Brain microvascular endothelial cell (primary cell): ENCODE measurements at regions not wholly inside any gene's neighbourhood (a gene's known extent, or its start where the extent isn't known, plus 50 kb on each side); places are given as distances from the start of the nearest gene placed in this dataset.

Source experiments
- DNase-seq: peaks from one replicate; pipeline ENCODE4 v3.0.0-alpha.2; 2020
- H3K27ac ChIP-seq: fragments of 250-450 bp; sonication (Bioruptor Pico); 2 replicates; pipeline ENCODE4 v1.5.1; 2020; ENCODE audit warnings: mild to moderate bottlenecking, moderate library complexity
- H3K27me3 ChIP-seq: fragments of 250-450 bp; sonication (Bioruptor Pico); replicated peaks from 2 replicates; pipeline ENCODE4 v1.5.1; 2020; ENCODE audit warnings: mild to moderate bottlenecking
- H3K36me3 ChIP-seq: fragments of 250-450 bp; sonication (Bioruptor Pico); replicated peaks from 2 replicates; pipeline ENCODE4 v1.5.1; 2020; ENCODE audit warnings: mild to moderate bottlenecking
- H3K4me3 ChIP-seq: 2 replicates; pipeline ENCODE4 v1.5.1; 2011; ENCODE audit warnings: low read depth, mild to moderate bottlenecking, control low read depth, low read length, moderate library complexity
- CTCF ChIP-seq: IDR thresholded peaks from 2 replicates; pipeline ENCODE4 v1.5.1; 2011; ENCODE audit warnings: low read depth, mild to moderate bottlenecking, moderate library complexity, low read length, control low read depth, inconsistent platforms; ENCODE audit errors: missing control alignments
- in situ Hi-C: cut with HindIII; loops from 2 replicates; pipeline ENCODE4 v1.10.0; 2017; ENCODE audit warnings: low sequenced_read_pairs, low pct_ligation_motif_present

- no peaks in the 10 kb centered on the region for H3K36me3 ChIP-seq
- H3K27ac ChIP-seq: no peak overlapping the region
- TF ChIP-seq CTCF: no peak
- DNase-seq: no peak
- no peak overlapping the region for H3K4me3 ChIP-seq
- in situ Hi-C loops: no loop called here
- H3K27me3 ChIP-seq: no peaks in the 10 kb centered on the region
Observed at GRCh38 chr4:26120098-26120825, 200.6 kb upstream of the RBPJ start.

- Histone ChIP-seq H3K27ac (no peak overlapping the region), H3K27me3 (no peaks in the 10 kb centered on the region), H3K36me3 (no peaks in the 10 kb centered on the region), H3K4me3 (no peak overlapping the region)
- TF ChIP-seq CTCF: no peak
- in situ Hi-C loops: no loop called here
- no peak for DNase-seq
Observed at GRCh38 chr4:26122690-26123089, 198.1 kb upstream of the RBPJ start.

- no peak for TF ChIP-seq CTCF
- Histone ChIP-seq H3K27me3 (no peaks in the 10 kb centered on the region), H3K4me3 (no peak overlapping the region), H3K36me3 (no peaks in the 10 kb centered on the region), H3K27ac (no peak overlapping the region)
- in situ Hi-C loops: no loop called here
- DNase-seq: no peak
Observed at GRCh38 chr4:26124753-26125321, 196.0 kb upstream of the RBPJ start.

GRCh38 chr4:26126143-26126718 lies 194.6 kb upstream of the RBPJ start:
- no peaks in the 10 kb centered on the region for H3K27me3 ChIP-seq
- no peaks in the 10 kb centered on the region for H3K36me3 ChIP-seq
- H3K4me3 ChIP-seq: no peak overlapping the region
- no peak for TF ChIP-seq CTCF
- no peak overlapping the region for H3K27ac ChIP-seq
- in situ Hi-C loops: no loop called here
- no peak for DNase-seq

GRCh38 chr4:26126994-26127393 lies 193.8 kb upstream of the RBPJ start:
- Histone ChIP-seq H3K27ac (no peak overlapping the region), H3K4me3 (no peak overlapping the region), H3K36me3 (no peaks in the 10 kb centered on the region), H3K27me3 (no peaks in the 10 kb centered on the region)
- in situ Hi-C loops: no loop called here
- no peak for DNase-seq
- TF ChIP-seq CTCF: no peak
